DND-41 (cell line): ENCODE measurements at regions not wholly inside any gene's neighbourhood (a gene's known extent, or its start where the extent isn't known, plus 50 kb on each side); places are given as distances from the start of the nearest gene placed in this dataset.

Source experiments
- ATAC-seq: fragments of 200-7000 bp; cut with Tn5 transposase; 3 replicates; pipeline ENCODE4 v1.9.1; 2021; ENCODE audit warnings: low read depth; ENCODE audit not compliant: insufficient read depth
- DNase-seq: peaks from one replicate; pipeline ENCODE4 v3.0.0-alpha.2; 2020
- H2AFZ ChIP-seq: 2 replicates; pipeline ENCODE4 v1.6.0; 2012; ENCODE audit warnings: low read depth, low read length
- H3K27ac ChIP-seq: 2 replicates; pipeline ENCODE4 v1.5.1; 2012; ENCODE audit warnings: low read length, inconsistent platforms
- H3K27me3 ChIP-seq: fragments of 200-600 bp; sonication (generic); 2 replicates; pipeline ENCODE4 v1.6.0; 2012; ENCODE audit warnings: low read length, mild to moderate bottlenecking, inconsistent platforms; ENCODE audit not compliant: insufficient read depth, poor library complexity
- H3K36me3 ChIP-seq: 2 replicates; pipeline ENCODE4 v1.5.1; 2012; ENCODE audit warnings: low read length, inconsistent platforms; ENCODE audit not compliant: insufficient read depth
- H3K4me1 ChIP-seq: 2 replicates; pipeline ENCODE4 v1.5.1; 2012; ENCODE audit warnings: mild to moderate bottlenecking, low read length; ENCODE audit not compliant: insufficient read depth
- H3K4me2 ChIP-seq: 2 replicates; pipeline ENCODE4 v1.6.0; 2012; ENCODE audit warnings: mild to moderate bottlenecking, moderate library complexity, low read length, inconsistent platforms; ENCODE audit not compliant: insufficient read depth
- H3K4me3 ChIP-seq, 2 experiments: fragments of 200-600 bp in 1 of 2; shearing (Covaris generic) in 1 of 2; 2 replicates each; pipeline ENCODE4 v1.5.1; 2012 to 2016; ENCODE audit warnings: inconsistent platforms in 2 of 2, low read length in 2 of 2, mild to moderate bottlenecking in 2 of 2, low read depth in 1 of 2, moderate library complexity in 1 of 2
- H3K79me2 ChIP-seq: 2 replicates; pipeline ENCODE4 v1.6.0; 2012; ENCODE audit warnings: low read length, inconsistent platforms; ENCODE audit not compliant: insufficient read depth
- H3K9ac ChIP-seq: 2 replicates; pipeline ENCODE4 v1.6.0; 2012; ENCODE audit warnings: low read depth, mild to moderate bottlenecking, inconsistent platforms, low read length, moderate library complexity
- H3K9me3 ChIP-seq: 2 replicates; pipeline ENCODE4 v1.5.1; 2012; ENCODE audit warnings: low read length, moderate library complexity, mild to moderate bottlenecking, inconsistent platforms; ENCODE audit not compliant: insufficient read depth, severe bottlenecking
- H4K20me1 ChIP-seq: 2 replicates; pipeline ENCODE4 v1.6.0; 2012; ENCODE audit warnings: low read length; ENCODE audit not compliant: insufficient read depth
- CTCF ChIP-seq: IDR thresholded peaks from 2 replicates; pipeline ENCODE4 v1.5.1; 2012; ENCODE audit warnings: borderline replicate concordance, low read length, moderate library complexity, mild to moderate bottlenecking; ENCODE audit not compliant: poor library complexity, severe bottlenecking; ENCODE audit errors: extremely low read depth
- EZH2 ChIP-seq: IDR thresholded peaks from 3 replicates; pipeline ENCODE4 v1.6.1; 2012; ENCODE audit warnings: borderline replicate concordance, low read depth, mild to moderate bottlenecking, moderate library complexity, low read length, inconsistent platforms; ENCODE audit not compliant: severe bottlenecking

GRCh38 chr5:86536396-86536795, 81.3 kb upstream of the COX7C start:
- no peak overlapping the region for H3K4me2 ChIP-seq
- TF ChIP-seq CTCF (no peak), EZH2 (no peak)
- ATAC-seq: no peak

DNA sequence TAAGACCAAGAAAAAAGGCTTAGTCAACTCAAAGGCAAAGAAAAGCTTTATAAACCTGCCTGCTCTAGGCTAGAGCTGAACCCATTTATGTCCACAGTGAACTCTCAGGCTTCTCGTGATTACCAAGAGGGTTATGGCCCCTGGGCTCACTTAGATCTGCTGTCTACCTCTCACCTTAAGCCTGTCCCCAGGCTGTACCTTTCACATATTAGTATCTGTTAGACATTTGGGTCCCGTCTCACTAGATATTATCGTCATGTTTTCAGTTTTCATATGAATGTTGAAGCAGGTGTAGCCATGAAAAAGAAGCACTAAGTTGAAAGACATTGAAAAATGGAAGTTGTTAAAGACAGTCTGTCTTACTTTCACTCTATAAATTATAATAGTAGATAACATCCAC, 75.2 kb upstream of the COX7C start:
- no peak overlapping the region for H3K4me2 ChIP-seq
- H3K4me1 ChIP-seq: no peaks in the 10 kb centered on the region
- H3K36me3 ChIP-seq: no peaks in the 10 kb centered on the region
- no peak for DNase-seq
- H3K4me3 ChIP-seq: no peak overlapping the region
- ATAC-seq: no peak
- H3K27ac ChIP-seq: no peak overlapping the region
- no peaks in the 10 kb centered on the region for H3K27me3 ChIP-seq
- no peaks in the 10 kb centered on the region for H3K9me3 ChIP-seq
- H2AFZ ChIP-seq: no peak overlapping the region
- no peak overlapping the region for H3K9ac ChIP-seq
- H4K20me1 ChIP-seq: no peaks in the 10 kb centered on the region
- no peak for TF ChIP-seq CTCF
- H3K79me2 ChIP-seq: no peaks in the 10 kb centered on the region

More at GRCh38 chr5:86536396-86536795, 81.3 kb upstream of the COX7C start:
- Histone ChIP-seq H3K9ac (no peak overlapping the region), H2AFZ (no peak overlapping the region), H3K27me3 (no peaks in the 10 kb centered on the region), H3K79me2 (no peaks in the 10 kb centered on the region), H3K4me1 (no peaks in the 10 kb centered on the region), H3K4me3 (no peak overlapping the region), H4K20me1 (no peaks in the 10 kb centered on the region), H3K27ac (no peak overlapping the region), H3K36me3 (no peaks in the 10 kb centered on the region), H3K9me3 (no peaks in the 10 kb centered on the region)
- no peak for DNase-seq

DNA sequence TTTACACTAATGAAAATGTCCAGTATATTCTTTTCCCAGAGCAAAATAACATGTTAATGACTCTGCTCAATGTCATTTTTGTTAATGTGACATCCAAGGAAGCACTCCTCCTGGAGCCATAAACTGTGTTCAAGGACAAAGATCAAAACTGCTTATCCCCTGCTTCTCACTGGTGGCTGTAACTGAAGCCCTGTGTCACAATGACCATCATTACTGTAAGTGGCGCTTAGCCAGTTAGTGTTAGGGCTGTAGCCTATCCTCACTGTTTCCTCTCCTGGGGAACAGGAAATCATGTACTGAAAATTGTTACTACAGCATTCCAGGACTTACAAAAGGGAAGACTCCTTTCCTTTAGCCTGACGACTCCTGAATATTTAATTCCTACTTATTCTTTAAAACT, 71.7 kb upstream of the COX7C start:
- Histone ChIP-seq H3K27me3 (no peaks in the 10 kb centered on the region), H4K20me1 (no peaks in the 10 kb centered on the region), H3K79me2 (no peaks in the 10 kb centered on the region), H3K9ac (no peak overlapping the region), H3K9me3 (no peaks in the 10 kb centered on the region), H3K4me3 (no peak overlapping the region), H3K4me1 (no peaks in the 10 kb centered on the region), H3K4me2 (no peak overlapping the region), H3K36me3 (no peaks in the 10 kb centered on the region), H3K27ac (no peak overlapping the region), H2AFZ (no peak overlapping the region)
- no peak for ATAC-seq
- no peak for DNase-seq
- no peak for TF ChIP-seq EZH2

DNA sequence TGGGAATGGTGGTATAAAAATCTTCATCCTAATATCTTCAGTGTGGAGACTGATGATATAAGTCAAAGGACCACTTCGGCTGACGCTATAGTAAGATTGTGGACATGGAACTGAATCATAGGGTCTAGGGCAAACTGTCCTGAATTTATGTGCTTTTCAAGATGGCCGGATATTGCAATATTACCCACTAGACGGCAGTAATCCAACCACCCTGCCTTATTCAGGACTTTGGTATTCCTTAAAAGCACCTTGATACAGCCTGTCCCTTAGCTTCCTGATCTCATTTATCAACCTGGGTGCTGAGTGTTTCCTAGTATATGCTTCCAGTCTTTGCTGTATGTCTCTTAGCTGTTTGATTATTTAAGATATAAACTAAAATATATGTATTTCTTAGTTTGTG, 71.2 kb upstream of the COX7C start:
- no peaks in the 10 kb centered on the region for H3K79me2 ChIP-seq
- H3K9ac ChIP-seq: no peak overlapping the region
- no peak overlapping the region for H3K4me3 ChIP-seq
- H3K36me3 ChIP-seq: no peaks in the 10 kb centered on the region
- DNase-seq (no peak), ATAC-seq (no peak)
- H3K9me3 ChIP-seq: no peaks in the 10 kb centered on the region
- H2AFZ ChIP-seq: no peak overlapping the region
- H4K20me1 ChIP-seq: no peaks in the 10 kb centered on the region
- H3K27me3 ChIP-seq: no peaks in the 10 kb centered on the region
- no peak overlapping the region for H3K27ac ChIP-seq
- TF ChIP-seq EZH2: no peak
- TF ChIP-seq CTCF: no peak
- no peaks in the 10 kb centered on the region for H3K4me1 ChIP-seq
- no peak overlapping the region for H3K4me2 ChIP-seq
